Myocyte (in vitro differentiated cells): ENCODE measurements at regions not wholly inside any gene's neighbourhood (a gene's known extent, or its start where the extent isn't known, plus 50 kb on each side); places are given as distances from the start of the nearest gene placed in this dataset.

ENCODE experiments used
- DNase-seq: peaks from one replicate; pipeline ENCODE4 v3.0.0-alpha.2; 2012; ENCODE audit warnings: low read depth

- DNase-seq, result no peak
Observed at GRCh38 chr11:112634995-112635737, 326.1 kb upstream of the NCAM1 start.

GRCh38 chr11:112637076-112637475, 324.1 kb upstream of the NCAM1 start:
- peak; percentile 64 for DNase-seq

GRCh38 chr11:112637876-112638275, 323.3 kb upstream of the NCAM1 start:
- DNase-seq, result no peak

GRCh38 chr11:112639469-112639868, 321.8 kb upstream of the NCAM1 start:
- DNase-seq, result no peak

- no peak for DNase-seq
Observed at GRCh38 chr11:112643416-112643815, 317.8 kb upstream of the NCAM1 start.

- DNase-seq, result no peak
Observed at GRCh38 chr11:112644410-112645131, 316.6 kb upstream of the NCAM1 start.

GRCh38 chr11:112649856-112650255, 311.4 kb upstream of the NCAM1 start:
- no peak for DNase-seq

- peak; percentile 76 for DNase-seq
Observed at GRCh38 chr11:112650527-112650926, 310.7 kb upstream of the NCAM1 start.

GRCh38 chr11:112651386-112651785, 309.8 kb upstream of the NCAM1 start:
- peak; percentile 77 for DNase-seq

GRCh38 chr11:112652786-112653390, 308.3 kb upstream of the NCAM1 start:
- DNase-seq, result peak; percentile 74

- DNase-seq, result peak; percentile 90
Observed at GRCh38 chr11:112655371-112655770, 305.8 kb upstream of the NCAM1 start.

- peak; percentile 99 for DNase-seq
Observed at GRCh38 chr11:112656772-112657428, 304.3 kb upstream of the NCAM1 start.

- peak; percentile 51 for DNase-seq
Observed at GRCh38 chr11:112658431-112658878, 302.8 kb upstream of the NCAM1 start.

- DNase-seq, result no peak
Observed at GRCh38 chr11:112661146-112661545, 300.1 kb upstream of the NCAM1 start.

GRCh38 chr11:112661571-112661970, 299.6 kb upstream of the NCAM1 start:
- DNase-seq, result no peak

- DNase-seq, result no peak
Observed at GRCh38 chr11:112662554-112662953, 298.7 kb upstream of the NCAM1 start.

- no peak for DNase-seq
Observed at GRCh38 chr11:112663947-112664634, 297.1 kb upstream of the NCAM1 start.

GRCh38 chr11:112665291-112665690, 295.9 kb upstream of the NCAM1 start:
- no peak for DNase-seq

GRCh38 chr11:112666253-112666652, 295.0 kb upstream of the NCAM1 start:
- DNase-seq, result no peak

GRCh38 chr11:112670806-112671570, 290.2 kb upstream of the NCAM1 start:
- no peak for DNase-seq
